Calu3 (cell line): ENCODE measurements at regions not wholly inside any gene's neighbourhood (a gene's known extent, or its start where the extent isn't known, plus 50 kb on each side); places are given as distances from the start of the nearest gene placed in this dataset.

Source experiments
- BruUV-seq: library from RNA; stranded (reverse); fragments of 400-500 nt; replicated peaks from 2 replicates; lab custom pipeline; 2021; lab: Mats Ljungman, UMichigan
- CTCF ChIA-PET: fragments of 300-600 bp; sonication (Branson Sonifier 250); formaldehyde crosslinking; loops from one replicate; lab custom pipeline; 2022; ENCODE audit warnings: antibody characterized with exemption; lab: Charles Lee
- DNase-seq: peaks from one replicate; pipeline ENCODE4 v3.0.0; 2022
- H3K27ac Mint-ChIP-seq: one replicate; pipeline ENCODE4 v1.8.0; 2022; ENCODE audit warnings: mixed read lengths; ENCODE audit not compliant: unreplicated experiment
- H3K27me3 Mint-ChIP-seq: one replicate; pipeline ENCODE4 v1.8.0; 2022; ENCODE audit warnings: mixed read lengths; ENCODE audit not compliant: unreplicated experiment
- H3K36me3 Mint-ChIP-seq: one replicate; pipeline ENCODE4 v1.8.0; 2022; ENCODE audit warnings: mild to moderate bottlenecking, moderate library complexity, mixed read lengths; ENCODE audit not compliant: insufficient read depth, unreplicated experiment
- H3K4me1 Mint-ChIP-seq: one replicate; pipeline ENCODE4 v1.8.0; 2022; ENCODE audit warnings: mild to moderate bottlenecking, low read depth, mixed read lengths; ENCODE audit not compliant: unreplicated experiment
- H3K4me3 Mint-ChIP-seq: one replicate; pipeline ENCODE4 v1.8.0; 2022; ENCODE audit warnings: mild to moderate bottlenecking, low read depth, moderate library complexity, mixed read lengths; ENCODE audit not compliant: unreplicated experiment
- H3K9me3 Mint-ChIP-seq: one replicate; pipeline ENCODE4 v1.8.0; 2022; ENCODE audit warnings: low read depth, mixed read lengths; ENCODE audit not compliant: unreplicated experiment
- intact Hi-C: fragments of 100-400 bp; cut with micrococcal nuclease; formaldehyde crosslinking; loops from one replicate; pipeline ENCODE4 v1.10.0; 2022; ENCODE audit not compliant: unreplicated experiment
- TF ChIP-seq, protein P1 (sequence below): fragments of 200-600 bp; IDR thresholded peaks from one replicate; pipeline ENCODE4 v1.8.0; 2022; ENCODE audit warnings: antibody characterized with exemption; ENCODE audit not compliant: unreplicated experiment

DNA sequence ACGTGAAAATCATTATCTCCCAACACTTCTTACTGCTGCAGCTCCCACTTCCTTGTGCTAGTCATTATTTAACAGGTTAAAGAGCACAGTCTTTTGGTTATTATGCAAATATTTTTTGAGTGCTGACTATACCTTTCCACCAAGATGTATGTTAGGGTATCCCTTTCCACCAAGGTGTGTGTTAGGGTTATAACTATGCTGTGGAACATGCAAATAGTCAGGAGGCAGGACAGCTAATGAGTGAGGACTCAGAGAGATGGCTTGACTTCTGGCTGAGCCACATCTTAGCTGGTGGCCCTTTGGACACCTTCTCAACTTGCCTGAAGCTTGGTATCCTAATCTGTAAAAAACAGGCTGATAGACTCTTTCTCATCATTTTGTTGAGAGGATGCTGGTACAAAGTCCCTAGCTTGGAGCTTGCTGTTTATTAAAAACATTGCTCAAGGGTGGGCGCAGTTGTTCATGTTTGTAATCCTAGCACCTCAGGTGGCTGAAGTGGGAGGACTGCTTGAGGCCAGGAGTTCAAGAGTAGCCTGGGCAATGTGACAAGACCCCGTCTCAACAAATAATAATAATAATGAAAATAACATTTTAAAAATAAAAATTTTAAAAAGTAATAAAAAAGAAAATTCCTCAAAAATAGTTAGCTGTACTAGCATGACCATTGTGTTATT, 160.5 kb upstream of the ADAMTS9 start:
- CTCF ChIA-PET, result interaction anchor here (0.5 kb wide), 1 partner anchor 188 kb away, joined by 3 read pairs; no protein-coding TSS in a partner anchor
- H3K9me3 Mint-ChIP-seq, result no peaks in the 10 kb centered on the region
- H3K36me3 Mint-ChIP-seq, result no peaks in the 10 kb centered on the region
- no TSS peak for BruUV-seq
- no peaks in the 10 kb centered on the region for H3K27me3 Mint-ChIP-seq
- intact Hi-C loops, result no loop called here
- no peak overlapping the region for H3K27ac Mint-ChIP-seq
- no peak overlapping the region for H3K4me3 Mint-ChIP-seq
- TF ChIP-seq, protein P1, sequence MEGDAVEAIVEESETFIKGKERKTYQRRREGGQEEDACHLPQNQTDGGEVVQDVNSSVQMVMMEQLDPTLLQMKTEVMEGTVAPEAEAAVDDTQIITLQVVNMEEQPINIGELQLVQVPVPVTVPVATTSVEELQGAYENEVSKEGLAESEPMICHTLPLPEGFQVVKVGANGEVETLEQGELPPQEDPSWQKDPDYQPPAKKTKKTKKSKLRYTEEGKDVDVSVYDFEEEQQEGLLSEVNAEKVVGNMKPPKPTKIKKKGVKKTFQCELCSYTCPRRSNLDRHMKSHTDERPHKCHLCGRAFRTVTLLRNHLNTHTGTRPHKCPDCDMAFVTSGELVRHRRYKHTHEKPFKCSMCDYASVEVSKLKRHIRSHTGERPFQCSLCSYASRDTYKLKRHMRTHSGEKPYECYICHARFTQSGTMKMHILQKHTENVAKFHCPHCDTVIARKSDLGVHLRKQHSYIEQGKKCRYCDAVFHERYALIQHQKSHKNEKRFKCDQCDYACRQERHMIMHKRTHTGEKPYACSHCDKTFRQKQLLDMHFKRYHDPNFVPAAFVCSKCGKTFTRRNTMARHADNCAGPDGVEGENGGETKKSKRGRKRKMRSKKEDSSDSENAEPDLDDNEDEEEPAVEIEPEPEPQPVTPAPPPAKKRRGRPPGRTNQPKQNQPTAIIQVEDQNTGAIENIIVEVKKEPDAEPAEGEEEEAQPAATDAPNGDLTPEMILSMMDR, result no peak
- DNase-seq, result no peak
- H3K4me1 Mint-ChIP-seq, result peaks cover 14% of the 10 kb centered on the region

DNA sequence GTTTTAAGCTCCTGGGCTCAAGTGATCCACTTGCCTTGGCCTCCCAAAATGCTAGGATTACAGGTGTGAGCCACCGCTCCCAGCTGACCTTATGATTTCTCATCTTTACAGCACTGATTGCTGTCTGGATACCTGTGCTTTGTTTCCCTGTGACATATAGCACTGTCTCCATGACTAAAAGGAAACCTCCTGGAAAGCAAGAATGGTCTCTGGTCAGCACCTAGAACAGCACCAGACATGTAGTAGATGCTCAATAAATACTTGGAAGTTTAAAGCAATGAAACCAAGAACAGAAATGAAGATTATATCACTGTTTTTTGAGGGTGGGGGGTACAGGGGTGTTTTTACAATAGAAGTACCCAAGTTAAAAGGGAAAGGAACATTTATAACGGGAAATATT, 156.8 kb upstream of the ADAMTS9 start:
- no TSS peak for BruUV-seq
- intact Hi-C loops, result no loop called here

DNA sequence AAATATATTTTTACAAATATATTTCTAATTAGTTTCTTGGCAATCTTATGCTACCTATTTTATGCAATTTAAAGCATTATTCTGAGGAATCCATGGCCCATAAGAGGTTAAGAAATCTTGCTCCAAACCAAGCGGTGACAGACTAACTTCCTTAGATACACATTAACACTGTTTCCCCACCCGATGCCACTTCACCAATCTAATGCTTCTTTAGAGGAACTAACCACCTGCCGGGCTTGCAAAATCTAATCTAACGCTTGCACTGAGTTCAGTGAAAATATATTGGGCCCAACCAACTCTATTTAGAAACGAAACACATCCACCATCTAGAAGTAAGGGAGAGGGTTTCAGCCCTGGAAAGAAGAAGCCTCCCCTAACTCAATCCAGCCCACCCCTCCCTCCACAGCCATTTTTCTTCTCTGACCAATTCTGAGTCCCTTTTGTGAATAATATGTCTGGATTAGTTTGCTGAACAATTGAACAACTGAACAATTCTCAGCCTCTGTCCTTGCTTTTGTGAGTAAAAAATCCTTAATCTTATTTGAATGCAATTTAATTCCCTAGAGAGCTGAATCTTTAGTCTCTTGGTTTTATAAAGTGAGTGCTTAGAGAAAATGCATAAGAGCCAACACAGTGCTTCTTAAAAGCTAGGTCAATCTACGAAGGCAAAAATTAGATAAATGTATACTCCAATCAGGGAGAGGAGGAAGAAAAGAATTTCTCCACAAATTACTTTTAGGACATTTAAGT, 150.4 kb upstream of the ADAMTS9 start:
- Mint-ChIP-seq H3K27me3 (no peaks in the 10 kb centered on the region), H3K4me1 (no peaks in the 10 kb centered on the region), H3K4me3 (no peak overlapping the region), H3K9me3 (no peaks in the 10 kb centered on the region), H3K27ac (no peak overlapping the region), H3K36me3 (no peaks in the 10 kb centered on the region)
- CTCF ChIA-PET, result no interaction called here
- TF ChIP-seq, protein P1, result no peak
- BruUV-seq, result no TSS peak
- no peak for DNase-seq
- intact Hi-C loops, result no loop called here

More for the DNA sequence above, 156.8 kb upstream of the ADAMTS9 start:
- H3K27ac Mint-ChIP-seq, result no peak overlapping the region
- H3K27me3 Mint-ChIP-seq, result no peaks in the 10 kb centered on the region
- H3K9me3 Mint-ChIP-seq, result no peaks in the 10 kb centered on the region
- no peaks in the 10 kb centered on the region for H3K4me1 Mint-ChIP-seq
- CTCF ChIA-PET, result no interaction called here
- DNase-seq, result no peak
- no peak overlapping the region for H3K4me3 Mint-ChIP-seq
- H3K36me3 Mint-ChIP-seq, result no peaks in the 10 kb centered on the region
- TF ChIP-seq, protein P1, result no peak

DNA sequence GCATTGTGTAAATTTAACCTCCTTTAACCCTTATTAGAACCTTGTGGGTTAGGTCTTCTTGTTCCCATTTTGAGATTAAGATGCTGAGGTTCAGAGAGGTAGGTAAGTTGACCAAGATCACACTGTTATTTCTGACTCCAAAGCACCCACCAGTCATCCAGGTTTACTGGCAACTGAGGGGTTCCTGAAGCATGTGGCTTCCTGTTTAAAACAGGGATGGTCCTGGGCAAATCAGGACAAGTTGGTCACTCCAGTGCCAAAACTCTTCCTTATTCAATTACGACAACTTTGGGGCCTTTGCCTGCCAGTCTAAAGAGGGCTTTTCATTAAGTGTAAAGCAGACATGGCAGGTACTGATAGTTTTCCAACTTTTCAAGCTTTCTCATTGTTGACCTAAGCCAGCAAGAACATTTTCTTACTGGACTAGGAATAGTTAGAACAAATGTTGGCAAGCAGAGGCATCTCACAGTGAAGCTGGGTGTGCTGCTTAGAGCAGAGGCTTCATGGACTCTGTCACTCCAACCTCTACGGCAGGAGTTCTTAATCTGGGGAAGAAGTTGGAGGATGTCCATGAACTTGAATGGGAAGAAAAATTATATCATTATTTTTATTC, 149.4 kb upstream of the ADAMTS9 start:
- Mint-ChIP-seq H3K4me3 (no peak overlapping the region), H3K4me1 (no peaks in the 10 kb centered on the region), H3K9me3 (no peaks in the 10 kb centered on the region), H3K27ac (no peak overlapping the region), H3K27me3 (no peaks in the 10 kb centered on the region), H3K36me3 (no peaks in the 10 kb centered on the region)
- intact Hi-C loops, result no loop called here
- CTCF ChIA-PET, result no interaction called here
- TF ChIP-seq, protein P1, result no peak
- no peak for DNase-seq
- no TSS peak for BruUV-seq
